ENCODE measurements at regions not wholly inside any gene's neighbourhood (a gene's known extent, or its start where the extent isn't known, plus 50 kb on each side); places are given as distances from the start of the nearest gene placed in this dataset.
"Not testable (repeated sequence)": the region's sequence is repeated elsewhere in the genome, so short reads cannot be mapped to it uniquely, and the experiment has no call there.

DNA sequence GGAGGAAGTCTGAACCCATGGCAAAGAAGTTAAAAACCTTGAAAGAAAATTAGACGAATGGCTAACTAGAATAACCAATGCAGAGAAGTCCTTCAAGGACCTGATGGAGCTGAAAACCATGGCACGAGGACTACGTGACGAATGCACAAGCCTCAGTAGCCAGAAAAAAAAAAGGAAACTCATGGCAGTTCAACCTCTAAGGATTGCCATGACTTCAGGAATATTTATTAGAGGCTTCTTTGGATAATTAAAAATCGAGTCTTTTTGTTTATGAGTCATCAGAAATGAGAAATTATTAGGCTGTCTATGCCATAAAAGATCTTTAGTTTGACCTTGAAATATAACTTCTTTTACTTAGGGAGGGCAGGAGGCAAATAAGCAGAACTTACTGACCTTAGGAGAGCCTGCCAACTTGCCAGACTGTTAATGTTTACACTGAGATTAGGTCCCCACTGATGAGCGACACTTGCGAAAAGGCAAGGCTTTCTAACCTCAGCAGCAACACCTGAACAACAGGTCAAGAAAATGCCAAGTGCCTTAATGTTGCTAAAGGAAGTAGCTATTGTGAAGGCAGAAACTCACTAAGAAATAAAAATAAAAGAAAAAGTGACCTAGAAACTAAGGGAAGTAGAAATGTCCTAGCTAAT is 55.2 kb upstream of the TUSC1 start:
- no peak overlapping the region for H3K9ac ChIP-seq (ENCODE audit: low read depth, low read length, poor library complexity, severe bottlenecking)
- no peak overlapping the region for H2AFZ ChIP-seq (ENCODE audit: low read length)

DNA sequence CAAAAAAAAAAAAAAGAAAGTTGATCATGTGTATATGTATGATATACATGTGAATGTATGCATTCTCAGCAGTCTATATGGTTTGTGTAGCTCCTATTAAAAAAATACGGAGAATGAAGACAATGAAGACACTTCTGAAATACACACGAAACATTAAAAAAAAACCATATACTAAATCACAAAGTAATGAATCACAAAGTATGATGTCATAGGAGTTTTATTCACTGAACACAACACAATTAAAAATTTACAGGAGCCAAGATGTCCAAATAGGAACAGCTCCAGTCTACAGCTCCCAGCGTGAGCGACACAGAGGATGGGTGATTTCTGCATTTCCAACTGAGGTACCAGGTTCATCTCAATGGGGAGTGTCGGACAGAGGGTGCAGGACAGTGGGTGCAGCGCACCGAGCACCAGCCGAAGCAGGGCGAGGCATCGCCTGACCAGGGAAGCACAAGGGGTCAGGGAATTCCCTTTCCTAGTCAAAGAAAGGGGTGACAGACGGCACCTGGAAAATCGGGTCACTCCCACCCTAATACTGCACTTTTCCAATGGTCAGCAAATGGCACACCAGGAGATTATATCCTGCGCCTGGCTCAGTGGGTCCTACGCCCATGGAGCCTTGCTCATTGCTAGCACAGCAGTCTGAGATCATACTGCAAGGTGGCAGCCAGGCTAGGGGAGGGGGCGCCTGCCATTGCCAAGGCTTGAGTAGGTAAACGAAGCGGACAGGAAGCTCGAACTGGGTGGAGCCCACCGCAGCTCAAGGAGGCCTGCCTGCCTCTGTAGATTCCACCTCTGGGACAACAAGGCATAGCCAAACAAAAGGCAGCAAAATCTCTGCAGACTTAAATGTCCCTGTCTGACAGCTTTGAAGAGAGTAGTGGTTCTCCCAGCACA is 53.9 kb upstream of the TUSC1 start:
- H3K4me3 ChIP-seq (ENCODE audit: low read length, poor library complexity, severe bottlenecking); H3K9ac ChIP-seq (ENCODE audit: low read depth, low read length, poor library complexity, severe bottlenecking); H3K36me3 ChIP-seq (ENCODE audit: insufficient read depth, low read length); H3K9me2 ChIP-seq (replicated peaks; ENCODE audit: low read depth, low read length); H3K4me2 ChIP-seq (ENCODE audit: low read depth, low read length, poor library complexity, severe bottlenecking); H3K27me3 ChIP-seq (ENCODE audit: insufficient read depth, low read length, poor library complexity, severe bottlenecking); H3K4me1 ChIP-seq (ENCODE audit: insufficient read depth, low read length, poor library complexity, severe bottlenecking); H3K79me2 ChIP-seq (ENCODE audit: insufficient read depth, low read length); H4K20me1 ChIP-seq (ENCODE audit: insufficient read depth, low read length, poor library complexity, severe bottlenecking); H3K9me3 ChIP-seq (ENCODE audit: insufficient read depth, low read depth, low read length); H2AFZ ChIP-seq (ENCODE audit: low read length); H3F3A ChIP-seq (ENCODE audit: low read depth): not testable (repeated sequence)

More for the DNA sequence above, 55.2 kb upstream of the TUSC1 start:
- H3K4me1 ChIP-seq (ENCODE audit: insufficient read depth, low read length, poor library complexity, severe bottlenecking): no peaks in the 10 kb centered on the region
- no peaks in the 10 kb centered on the region for H4K20me1 ChIP-seq (ENCODE audit: insufficient read depth, low read length, poor library complexity, severe bottlenecking)
- H3K79me2 ChIP-seq (ENCODE audit: insufficient read depth, low read length): no peaks in the 10 kb centered on the region
- TF ChIP-seq EZH2phosphoT487 (IDR thresholded peaks at IDR 0.05; ENCODE audit: borderline replicate concordance): no peak
- TF ChIP-seq, protein P1, sequence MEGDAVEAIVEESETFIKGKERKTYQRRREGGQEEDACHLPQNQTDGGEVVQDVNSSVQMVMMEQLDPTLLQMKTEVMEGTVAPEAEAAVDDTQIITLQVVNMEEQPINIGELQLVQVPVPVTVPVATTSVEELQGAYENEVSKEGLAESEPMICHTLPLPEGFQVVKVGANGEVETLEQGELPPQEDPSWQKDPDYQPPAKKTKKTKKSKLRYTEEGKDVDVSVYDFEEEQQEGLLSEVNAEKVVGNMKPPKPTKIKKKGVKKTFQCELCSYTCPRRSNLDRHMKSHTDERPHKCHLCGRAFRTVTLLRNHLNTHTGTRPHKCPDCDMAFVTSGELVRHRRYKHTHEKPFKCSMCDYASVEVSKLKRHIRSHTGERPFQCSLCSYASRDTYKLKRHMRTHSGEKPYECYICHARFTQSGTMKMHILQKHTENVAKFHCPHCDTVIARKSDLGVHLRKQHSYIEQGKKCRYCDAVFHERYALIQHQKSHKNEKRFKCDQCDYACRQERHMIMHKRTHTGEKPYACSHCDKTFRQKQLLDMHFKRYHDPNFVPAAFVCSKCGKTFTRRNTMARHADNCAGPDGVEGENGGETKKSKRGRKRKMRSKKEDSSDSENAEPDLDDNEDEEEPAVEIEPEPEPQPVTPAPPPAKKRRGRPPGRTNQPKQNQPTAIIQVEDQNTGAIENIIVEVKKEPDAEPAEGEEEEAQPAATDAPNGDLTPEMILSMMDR (conservative IDR thresholded peaks at IDR 0.05; ENCODE audit: low read length): no peak
- H3K9me3 ChIP-seq (ENCODE audit: insufficient read depth, low read depth, low read length): no peaks in the 10 kb centered on the region
- H3K9me2 ChIP-seq (replicated peaks; ENCODE audit: low read depth, low read length): no peaks in the 10 kb centered on the region
- H3K4me3 ChIP-seq (ENCODE audit: low read length, poor library complexity, severe bottlenecking): no peak overlapping the region
- no peak overlapping the region for H3K4me2 ChIP-seq (ENCODE audit: low read depth, low read length, poor library complexity, severe bottlenecking)
- H3F3A ChIP-seq (ENCODE audit: low read depth): no peaks in the 10 kb centered on the region
- H3K27me3 ChIP-seq (ENCODE audit: insufficient read depth, low read length, poor library complexity, severe bottlenecking): no peaks in the 10 kb centered on the region
- H3K36me3 ChIP-seq (ENCODE audit: insufficient read depth, low read length): no peaks in the 10 kb centered on the region
